CD14-positive monocyte (primary cell): ENCODE measurements at regions not wholly inside any gene's neighbourhood (a gene's known extent, or its start where the extent isn't known, plus 50 kb on each side); places are given as distances from the start of the nearest gene placed in this dataset.

ENCODE experiments used
- DNase-seq, 3 donors: peaks; one replicate each; pipeline ENCODE4 v3.0.0-alpha.2; 2011 to 2022
- H2AFZ ChIP-seq: 2 replicates; pipeline ENCODE4 v1.6.0; 2012; ENCODE audit warnings: mild to moderate bottlenecking, low read depth, low read length, inconsistent platforms; ENCODE audit not compliant: insufficient read depth, poor library complexity, severe bottlenecking
- H3K27ac ChIP-seq, 2 donors: 1 replicate in 1 of 2; 2 replicates in 1 of 2; pipeline ENCODE4 v1.5.1; 2012 to 2013; ENCODE audit warnings: low read length in 2 of 2, control low read depth in 1 of 2, inconsistent platforms in 1 of 2, low read depth in 1 of 2, mild to moderate bottlenecking in 1 of 2
- H3K27me3 ChIP-seq, 2 donors: one replicate each; pipeline versions ENCODE4 v1.6.0 to v1.6.1; 2011 to 2013; ENCODE audit warnings: low read length in 2 of 2; ENCODE audit not compliant: control insufficient read depth in 2 of 2, insufficient read depth in 2 of 2
- H3K36me3 ChIP-seq, 2 donors: replicated peaks in 1 of 2; 1 replicate in 1 of 2; 2 replicates in 1 of 2; pipeline versions ENCODE4 v1.5.1 to v1.6.1; 2012 to 2013; ENCODE audit warnings: low read length in 2 of 2, control low read depth in 1 of 2, inconsistent platforms in 1 of 2, mild to moderate bottlenecking in 1 of 2; ENCODE audit not compliant: insufficient read depth in 2 of 2, control insufficient read depth in 1 of 2
- H3K4me1 ChIP-seq, 2 donors: 1 replicate in 1 of 2; 2 replicates in 1 of 2; pipeline versions ENCODE4 v1.5.1 to v1.6.1; 2012 to 2013; ENCODE audit warnings: low read length in 2 of 2, control low read depth in 1 of 2, inconsistent platforms in 1 of 2, mild to moderate bottlenecking in 1 of 2, moderate library complexity in 1 of 2; ENCODE audit not compliant: insufficient read depth in 2 of 2, control insufficient read depth in 1 of 2
- H3K4me2 ChIP-seq: replicated peaks from 2 replicates; pipeline ENCODE3; 2012; ENCODE audit warnings: low read length, moderate library complexity, mild to moderate bottlenecking; ENCODE audit not compliant: poor library complexity, severe bottlenecking; ENCODE audit errors: extremely low read depth
- H3K4me3 ChIP-seq, 3 experiments: fragments of 200-600 bp in 1 of 3; sonication (generic) in 1 of 3; replicated peaks in 1 of 3; 1 replicate in 2 of 3; 2 replicates in 1 of 3; pipeline ENCODE4 v1.5.1; 2011 to 2013; ENCODE audit warnings: low read length in 3 of 3, mild to moderate bottlenecking in 3 of 3, control low read depth in 2 of 3, low read depth in 2 of 3, inconsistent platforms in 1 of 3, moderate library complexity in 1 of 3
- H3K79me2 ChIP-seq: 2 replicates; pipeline ENCODE4 v1.6.0; 2012; ENCODE audit warnings: mild to moderate bottlenecking, control low read depth, inconsistent platforms, low read length, moderate library complexity; ENCODE audit not compliant: insufficient read depth
- H3K9ac ChIP-seq: 2 replicates; pipeline ENCODE4 v1.6.0; 2017; ENCODE audit warnings: low read length, mild to moderate bottlenecking; ENCODE audit not compliant: insufficient read depth, poor library complexity, severe bottlenecking
- H3K9me3 ChIP-seq, 2 donors: replicated peaks in 1 of 2; 1 replicate in 1 of 2; 2 replicates in 1 of 2; pipeline versions ENCODE4 v1.5.1 to v1.6.1; 2012 to 2013; ENCODE audit warnings: low read length in 2 of 2, control low read depth in 1 of 2; ENCODE audit not compliant: control insufficient read depth in 1 of 2, insufficient read depth in 1 of 2
- H4K20me1 ChIP-seq: 2 replicates; pipeline ENCODE4 v1.6.0; 2012; ENCODE audit warnings: mild to moderate bottlenecking, low read length, control low read depth, moderate library complexity; ENCODE audit not compliant: insufficient read depth
- H3K27ac Mint-ChIP-seq, 7 donors: one replicate each; pipeline ENCODE4 v1.8.0; 2020; ENCODE audit warnings: mild to moderate bottlenecking in 7 of 7, mixed read lengths in 7 of 7, moderate library complexity in 6 of 7, inconsistent platforms in 2 of 7
- H3K27me3 Mint-ChIP-seq, 3 donors: one replicate each; pipeline ENCODE4 v1.8.0; 2021 to 2022; ENCODE audit warnings: low read depth in 3 of 3, mild to moderate bottlenecking in 3 of 3, mixed read lengths in 3 of 3, moderate library complexity in 3 of 3, inconsistent platforms in 1 of 3
- H3K36me3 Mint-ChIP-seq, 2 donors: one replicate each; pipeline ENCODE4 v1.8.0; 2020; ENCODE audit warnings: mixed read lengths in 2 of 2, inconsistent platforms in 1 of 2, mild to moderate bottlenecking in 1 of 2
- H3K4me1 Mint-ChIP-seq: one replicate; pipeline ENCODE4 v1.8.0; 2020; ENCODE audit warnings: mild to moderate bottlenecking, mixed read lengths
- H3K4me3 Mint-ChIP-seq, 2 donors: one replicate each; pipeline ENCODE4 v1.8.0; 2020; ENCODE audit warnings: mild to moderate bottlenecking in 2 of 2, mixed read lengths in 2 of 2, moderate library complexity in 1 of 2
- H3K9me3 Mint-ChIP-seq, 7 donors: one replicate each; pipeline ENCODE4 v1.8.0; 2020 to 2022; ENCODE audit warnings: mixed read lengths in 7 of 7, mild to moderate bottlenecking in 6 of 7, moderate library complexity in 6 of 7, inconsistent platforms in 2 of 7
- CTCF ChIP-seq: fragments of 200-600 bp; IDR thresholded peaks from one replicate; pipeline ENCODE4 v1.8.0; 2022; ENCODE audit warnings: antibody characterized with exemption, mild to moderate bottlenecking
- WGBS: methylation state at CpG from one replicate; pipeline ENCODE4 v1.1.5; 2013; ENCODE audit warnings: missing lambda C conversion rate; ENCODE audit not compliant: insufficient coverage; 5-methylcytosine and 5-hydroxymethylcytosine counted together
- intact Hi-C, 2 donors: fragments of 100-400 bp; cut with micrococcal nuclease; formaldehyde crosslinking; loops; one replicate each; pipeline versions ENCODE4 v1.15.0 to v1.15.1; 2023

GRCh38 chr2:67240507-67240906 is 156.6 kb upstream of the ETAA1 start:
- no peaks in the 10 kb centered on the region for H3K4me1 Mint-ChIP-seq

GRCh38 chr2:67241453-67241852 is 155.7 kb upstream of the ETAA1 start:
- Mint-ChIP-seq H3K9me3 (peaks cover 0 to 1% (median 0%) of the 10 kb centered on the region in 7 donors), H3K4me3 (no peak overlapping the region), H3K27me3 (peaks cover 0 to 2% (median 0%) of the 10 kb centered on the region in 3 donors), H3K27ac (no peak overlapping the region), H3K36me3 (no peaks in the 10 kb centered on the region), H3K4me1 (no peaks in the 10 kb centered on the region)
- no peak overlapping the region for H3K4me3 ChIP-seq
- no peak overlapping the region for H3K4me2 ChIP-seq
- no peaks in the 10 kb centered on the region for H4K20me1 ChIP-seq
- DNase-seq, result no peak
- H3K79me2 ChIP-seq, result no peaks in the 10 kb centered on the region
- no peaks in the 10 kb centered on the region for H3K9me3 ChIP-seq
- no peak overlapping the region for H2AFZ ChIP-seq
- intact Hi-C loops, result no loop called here
- no peak overlapping the region for H3K9ac ChIP-seq
- no peaks in the 10 kb centered on the region for H3K27me3 ChIP-seq
- WGBS, result no CpG with 5 or more reads among the region's 1 CpG
- no peaks in the 10 kb centered on the region for H3K4me1 ChIP-seq
- H3K27ac ChIP-seq, result no peak overlapping the region
- H3K36me3 ChIP-seq, result no peaks in the 10 kb centered on the region
- TF ChIP-seq CTCF, result no peak

More at GRCh38 chr2:67240507-67240906, 156.6 kb upstream of the ETAA1 start:
- no peaks in the 10 kb centered on the region for H3K79me2 ChIP-seq
- H3K4me3 Mint-ChIP-seq, result no peak overlapping the region
- no peaks in the 10 kb centered on the region for H4K20me1 ChIP-seq
- intact Hi-C loops, result no loop called here
- H3K27ac Mint-ChIP-seq, result no peak overlapping the region
- H3K27ac ChIP-seq, result no peak overlapping the region
- peaks cover 0 to 1% (median 0%) of the 10 kb centered on the region in 7 donors for H3K9me3 Mint-ChIP-seq
- H3K36me3 ChIP-seq, result no peaks in the 10 kb centered on the region
- H2AFZ ChIP-seq, result no peak overlapping the region
- no peaks in the 10 kb centered on the region for H3K27me3 ChIP-seq
- no peak overlapping the region for H3K9ac ChIP-seq
- H3K4me1 ChIP-seq, result no peaks in the 10 kb centered on the region
- no CpG with 5 or more reads among the region's 2 CpGs for WGBS
- H3K27me3 Mint-ChIP-seq, result no peaks in the 10 kb centered on the region
- DNase-seq, result no peak
- no peak overlapping the region for H3K4me3 ChIP-seq
- no peak for TF ChIP-seq CTCF
- no peak overlapping the region for H3K4me2 ChIP-seq
- H3K36me3 Mint-ChIP-seq, result no peaks in the 10 kb centered on the region
- H3K9me3 ChIP-seq, result no peaks in the 10 kb centered on the region
